ENCODE measurements at regions not wholly inside any gene's neighbourhood (a gene's known extent, or its start where the extent isn't known, plus 50 kb on each side); places are given as distances from the start of the nearest gene placed in this dataset.

DNA sequence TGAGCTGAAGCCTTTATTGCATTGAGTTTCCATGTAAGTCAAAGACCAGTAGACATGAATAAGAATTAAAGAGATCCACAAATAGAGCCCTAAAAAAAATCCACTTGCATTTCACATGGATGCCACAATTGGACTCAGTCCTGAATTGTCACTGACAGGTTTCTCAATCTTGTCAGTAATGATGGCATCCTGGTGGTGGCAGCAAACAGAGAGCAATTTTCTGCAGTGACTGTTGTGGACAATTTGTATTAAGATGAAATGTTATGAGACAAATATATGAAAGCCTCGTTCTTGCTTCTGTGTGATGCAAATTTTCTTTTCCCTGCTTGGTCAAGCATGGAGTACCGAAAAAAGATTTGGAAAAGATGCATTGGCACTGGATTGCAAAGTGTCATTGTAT, 278.9 kb downstream of the SAMD5 start:
- ChIA-PET POLR2A (no interaction called here), CTCF (no interaction called here)
- Histone ChIP-seq H3K4me3 (no peak overlapping the region), H3K4me2 (no peak overlapping the region), H3K9me3 (no peaks in the 10 kb centered on the region), H3K4me1 (peaks cover 4% of the 10 kb centered on the region; the same call in 1 of the 3 replicates), H3K27ac (no peak overlapping the region)
- FAIRE-seq (no peak), ATAC-seq (no peak), DNase-seq (ENCODE audit: low read depth in 1 of 2, low spot score in 1 of 2) (no peak)
- 41% methylated on average over 2 of the region's 2 CpGs for WGBS (ENCODE audit: missing lambda C conversion rate)
- TF ChIP-seq RAD21 (conservative IDR thresholded peaks at IDR 0.05 in 1 of 2, IDR thresholded peaks at IDR 0.05 in 1 of 2): 0 out of 5 replicates have a peak, but pooled peaks of 1 of the 2 experiments have one; percentile 5
- TF ChIP-seq, protein P1, sequence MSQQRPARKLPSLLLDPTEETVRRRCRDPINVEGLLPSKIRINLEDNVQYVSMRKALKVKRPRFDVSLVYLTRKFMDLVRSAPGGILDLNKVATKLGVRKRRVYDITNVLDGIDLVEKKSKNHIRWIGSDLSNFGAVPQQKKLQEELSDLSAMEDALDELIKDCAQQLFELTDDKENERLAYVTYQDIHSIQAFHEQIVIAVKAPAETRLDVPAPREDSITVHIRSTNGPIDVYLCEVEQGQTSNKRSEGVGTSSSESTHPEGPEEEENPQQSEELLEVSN (IDR thresholded peaks at IDR 0.05; ENCODE audit: borderline replicate concordance, low read depth): no peak

DNA sequence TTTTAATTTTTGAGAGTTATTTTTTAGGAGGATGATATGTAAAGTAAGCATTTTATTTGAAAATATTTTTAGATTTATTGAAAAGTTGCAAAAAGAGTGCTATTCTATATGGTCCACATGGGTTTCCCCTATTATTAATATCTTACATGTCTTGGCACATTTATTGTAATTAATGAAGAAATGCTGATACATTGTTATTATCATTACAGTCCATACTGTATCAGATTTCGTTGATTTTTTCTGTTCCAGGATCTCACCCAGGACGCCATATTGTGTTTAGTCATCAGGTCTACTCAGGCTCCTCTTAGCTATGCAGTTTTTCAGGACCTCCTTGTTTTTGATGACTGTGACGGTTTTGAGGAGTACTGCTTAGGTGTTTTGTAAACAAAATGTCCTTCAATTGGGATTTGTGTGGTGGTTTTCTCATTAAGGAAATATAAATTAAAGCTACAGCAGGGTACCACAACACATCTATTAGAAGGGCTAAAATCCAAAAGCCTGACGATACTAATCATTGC, 281.0 kb downstream of the SAMD5 start:
- ChIA-PET CTCF (no interaction called here), POLR2A (no interaction called here)
- DNase-seq (ENCODE audit: low read depth in 1 of 2, low spot score in 1 of 2) (no peak), FAIRE-seq (no peak), ATAC-seq (no peak)
- no peak overlapping the region for H3K27ac ChIP-seq
- no peaks in the 10 kb centered on the region for H3K9me3 ChIP-seq
- peak; percentile 60 for TF ChIP-seq MAFK (IDR thresholded peaks at IDR 0.05; ENCODE audit: partially characterized antibody)
- no peak for TF ChIP-seq TFCP2L1 (CRISPR knock-in tag; IDR thresholded peaks at IDR 0.05)
- H3K4me3 ChIP-seq: no peak overlapping the region
- 36% methylated on average over 4 of the region's 4 CpGs for WGBS (ENCODE audit: missing lambda C conversion rate)
- H3K4me1 ChIP-seq: no peaks in the 10 kb centered on the region
- H3K4me2 ChIP-seq: no peak overlapping the region

DNA sequence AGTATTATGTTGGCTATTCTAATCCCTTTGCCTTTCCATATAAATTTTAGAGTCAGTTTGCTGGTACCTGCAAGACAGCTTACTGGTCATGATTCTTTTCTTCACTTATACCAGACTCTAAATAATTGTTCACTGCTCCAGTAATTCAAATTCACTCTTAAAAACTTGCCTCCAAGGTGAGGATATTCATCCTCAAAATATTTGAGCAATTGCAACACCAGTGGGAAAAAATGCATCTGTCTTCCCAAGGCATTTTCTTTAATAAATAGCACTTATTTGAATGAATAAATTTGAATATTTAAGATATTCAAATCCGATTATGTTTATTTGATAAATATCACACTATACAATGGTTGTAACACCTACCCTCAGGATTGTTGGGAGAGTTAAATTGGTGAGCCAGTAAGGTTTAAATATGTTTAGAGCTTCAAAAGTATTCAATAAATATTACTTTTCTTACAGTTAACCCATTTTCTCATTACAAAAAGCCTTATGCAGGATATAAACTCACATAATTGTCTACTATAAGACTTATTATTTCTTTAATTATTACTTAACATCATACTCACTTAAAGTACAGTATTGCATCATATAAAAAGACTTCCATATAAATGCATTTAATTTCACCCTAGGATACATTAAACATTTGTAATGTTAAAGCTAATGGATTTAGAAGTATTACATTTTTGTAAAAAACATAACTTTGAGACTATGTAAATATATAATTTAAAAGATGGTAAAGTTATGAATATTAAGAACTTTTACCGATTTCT, 285.6 kb downstream of the SAMD5 start:
- no peak for TF ChIP-seq TFCP2L1 (CRISPR knock-in tag; IDR thresholded peaks at IDR 0.05)
- no peak for TF ChIP-seq HEYL (CRISPR knock-in tag; IDR thresholded peaks at IDR 0.05)
- Histone ChIP-seq H3K27ac (no peak overlapping the region), H3K4me1 (no peaks in the 10 kb centered on the region), H3K4me3 (no peak overlapping the region), H3K4me2 (no peak overlapping the region), H3K9me3 (no peaks in the 10 kb centered on the region)
- ChIA-PET CTCF (no interaction called here), POLR2A (no interaction called here)
- WGBS (ENCODE audit: missing lambda C conversion rate): 15% methylated on average over 2 of the region's 2 CpGs
- FAIRE-seq (no peak), DNase-seq (ENCODE audit: low read depth in 1 of 2, low spot score in 1 of 2) (no peak), ATAC-seq (no peak)

DNA sequence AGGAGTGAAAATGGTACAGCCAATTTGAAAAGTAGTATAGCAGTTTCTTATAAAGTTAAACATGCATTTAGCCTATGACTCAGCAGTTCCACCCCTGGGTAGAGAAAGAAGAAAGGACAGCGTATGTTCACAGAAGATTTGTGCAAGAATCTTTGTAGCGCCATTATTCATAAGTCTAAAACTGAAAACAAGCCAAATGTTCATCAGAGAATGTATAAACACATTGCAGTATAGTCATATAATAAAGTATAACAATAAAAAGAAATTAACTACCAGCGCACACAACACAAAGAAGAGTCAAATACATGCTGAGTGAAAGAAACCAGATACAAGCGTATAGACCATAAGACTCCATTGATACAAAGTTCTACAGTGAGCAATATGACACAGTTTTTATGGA, 294.0 kb downstream of the SAMD5 start:
- TF ChIP-seq NFE2L2 (conservative IDR thresholded peaks at IDR 0.05; ENCODE audit: low read length) (no peak), MAFK (IDR thresholded peaks at IDR 0.05; ENCODE audit: partially characterized antibody) (peak; percentile 28)
- WGBS (ENCODE audit: missing lambda C conversion rate): 89% methylated on average over 4 of the region's 4 CpGs
- no peak overlapping the region for H3K4me2 ChIP-seq
- no peak for ATAC-seq
- H3K9me3 ChIP-seq: no peaks in the 10 kb centered on the region
- H3K27ac ChIP-seq: no peak overlapping the region
- no peak overlapping the region for H3K4me3 ChIP-seq
- ChIA-PET CTCF (no interaction called here), POLR2A (no interaction called here)
- H3K4me1 ChIP-seq: no peaks in the 10 kb centered on the region
- FAIRE-seq: no peak
- no peak for DNase-seq (ENCODE audit: low read depth in 1 of 2, low spot score in 1 of 2)

DNA sequence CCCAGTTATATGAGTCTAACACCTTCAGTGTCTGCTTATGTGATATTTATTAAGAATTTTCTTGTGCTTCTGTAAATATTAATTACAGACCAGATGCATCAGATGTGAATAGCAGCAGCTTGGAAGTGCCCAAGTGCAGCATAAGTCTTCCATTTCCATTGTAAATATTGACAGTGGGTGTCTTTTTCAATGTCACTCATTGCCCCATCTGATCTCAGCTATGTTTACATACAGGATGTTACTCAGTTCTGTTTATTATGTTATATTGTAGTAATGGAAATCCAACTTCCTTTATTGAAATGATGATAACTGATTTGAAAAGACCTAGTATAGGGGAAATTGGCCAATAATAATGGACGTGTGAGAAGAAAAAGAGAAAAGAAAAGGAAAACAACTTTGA, 296.7 kb downstream of the SAMD5 start:
- WGBS (ENCODE audit: missing lambda C conversion rate): 6% methylated on average over 1 of the region's 1 CpG
- FAIRE-seq: no peak
- Histone ChIP-seq H3K4me2 (no peak overlapping the region), H3K4me1 (no peaks in the 10 kb centered on the region), H3K4me3 (no peak overlapping the region), H3K9me3 (no peaks in the 10 kb centered on the region), H3K27ac (no peak overlapping the region)
- TF ChIP-seq, protein P1 (IDR thresholded peaks at IDR 0.05; ENCODE audit: borderline replicate concordance, low read depth): no peak
- no peak for TF ChIP-seq TFCP2L1 (CRISPR knock-in tag; IDR thresholded peaks at IDR 0.05)
- no peak for TF ChIP-seq MAFK (IDR thresholded peaks at IDR 0.05; ENCODE audit: partially characterized antibody)
- TF ChIP-seq NPAS2 (CRISPR knock-in tag; IDR thresholded peaks at IDR 0.05; ENCODE audit: borderline replicate concordance): no peak
- TF ChIP-seq BHLHE40 (IDR thresholded peaks at IDR 0.05; ENCODE audit: low read depth, low read length): no peak
- TF ChIP-seq POLR2A (IDR thresholded peaks at IDR 0.05; ENCODE audit: low read length): no peak
- TF ChIP-seq ZSCAN20 (CRISPR knock-in tag; IDR thresholded peaks at IDR 0.05): no peak
- TF ChIP-seq ZNF302 (CRISPR knock-in tag; IDR thresholded peaks at IDR 0.05): no peak
- no peak for TF ChIP-seq FOXS1 (CRISPR knock-in tag; IDR thresholded peaks at IDR 0.05)
- no peak for TF ChIP-seq EHMT2 (IDR thresholded peaks at IDR 0.05; ENCODE audit: low read depth)
- no peak for TF ChIP-seq SMC3 (IDR thresholded peaks at IDR 0.05)
- no peak for TF ChIP-seq CBX8 (IDR thresholded peaks at IDR 0.05)
- no peak for TF ChIP-seq ESRRA (IDR thresholded peaks at IDR 0.05; ENCODE audit: borderline replicate concordance, low read length)
- TF ChIP-seq, protein P2, sequence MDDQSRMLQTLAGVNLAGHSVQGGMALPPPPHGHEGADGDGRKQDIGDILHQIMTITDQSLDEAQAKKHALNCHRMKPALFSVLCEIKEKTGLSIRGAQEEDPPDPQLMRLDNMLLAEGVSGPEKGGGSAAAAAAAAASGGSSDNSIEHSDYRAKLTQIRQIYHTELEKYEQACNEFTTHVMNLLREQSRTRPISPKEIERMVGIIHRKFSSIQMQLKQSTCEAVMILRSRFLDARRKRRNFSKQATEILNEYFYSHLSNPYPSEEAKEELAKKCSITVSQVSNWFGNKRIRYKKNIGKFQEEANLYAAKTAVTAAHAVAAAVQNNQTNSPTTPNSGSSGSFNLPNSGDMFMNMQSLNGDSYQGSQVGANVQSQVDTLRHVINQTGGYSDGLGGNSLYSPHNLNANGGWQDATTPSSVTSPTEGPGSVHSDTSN (IDR thresholded peaks at IDR 0.05): no peak
- TF ChIP-seq, protein P3, sequence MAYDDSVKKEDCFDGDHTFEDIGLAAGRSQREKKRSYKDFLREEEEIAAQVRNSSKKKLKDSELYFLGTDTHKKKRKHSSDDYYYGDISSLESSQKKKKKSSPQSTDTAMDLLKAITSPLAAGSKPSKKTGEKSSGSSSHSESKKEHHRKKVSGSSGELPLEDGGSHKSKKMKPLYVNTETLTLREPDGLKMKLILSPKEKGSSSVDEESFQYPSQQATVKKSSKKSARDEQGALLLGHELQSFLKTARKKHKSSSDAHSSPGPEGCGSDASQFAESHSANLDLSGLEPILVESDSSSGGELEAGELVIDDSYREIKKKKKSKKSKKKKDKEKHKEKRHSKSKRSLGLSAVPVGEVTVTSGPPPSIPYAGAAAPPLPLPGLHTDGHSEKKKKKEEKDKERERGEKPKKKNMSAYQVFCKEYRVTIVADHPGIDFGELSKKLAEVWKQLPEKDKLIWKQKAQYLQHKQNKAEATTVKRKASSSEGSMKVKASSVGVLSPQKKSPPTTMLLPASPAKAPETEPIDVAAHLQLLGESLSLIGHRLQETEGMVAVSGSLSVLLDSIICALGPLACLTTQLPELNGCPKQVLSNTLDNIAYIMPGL (CRISPR knock-in tag; IDR thresholded peaks at IDR 0.05; ENCODE audit: borderline replicate concordance): no peak
- no peak for TF ChIP-seq GATA3 (IDR thresholded peaks at IDR 0.05; ENCODE audit: borderline replicate concordance)
- CTCF ChIA-PET: no interaction called here
- no peak for ATAC-seq
- POLR2A ChIA-PET: no interaction called here
- no peak for DNase-seq (ENCODE audit: low read depth in 1 of 2, low spot score in 1 of 2)
